ENCODE measurements at regions not wholly inside any gene's neighbourhood (a gene's known extent, or its start where the extent isn't known, plus 50 kb on each side); places are given as distances from the start of the nearest gene placed in this dataset.
"Not testable (repeated sequence)": the region's sequence is repeated elsewhere in the genome, so short reads cannot be mapped to it uniquely, and the experiment has no call there.

GRCh38 chr21:6556516-6556915 is 3964.9 kb upstream of the TPTE start:
- DNase-seq (ENCODE audit: low spot score) = not testable (repeated sequence)

DNA sequence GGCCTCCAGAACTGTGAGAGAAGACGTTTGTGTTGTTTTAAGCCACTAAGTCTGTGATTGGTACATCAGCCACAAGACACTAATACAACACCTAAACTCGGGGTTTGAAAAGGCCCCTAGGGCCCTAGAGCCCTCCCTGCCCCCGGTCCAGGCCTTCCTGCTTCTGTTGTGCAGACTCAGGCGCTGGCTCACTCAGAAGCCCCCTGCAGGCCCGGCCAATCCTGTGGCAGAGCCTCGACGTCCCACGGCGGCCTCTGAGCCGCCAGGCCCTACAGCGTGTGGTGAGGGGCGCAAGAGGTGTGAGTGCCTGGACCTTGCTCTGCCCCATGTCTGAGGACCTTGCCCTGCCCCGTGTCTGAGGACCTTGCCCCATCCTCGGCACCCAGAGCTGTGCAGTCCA is 3964.0 kb upstream of the TPTE start:
- DNase-seq (ENCODE audit: low spot score) = not testable (repeated sequence)

- not testable (repeated sequence) for DNase-seq (ENCODE audit: low spot score)
These were observed 3960.2 kb upstream of the TPTE start for GRCh38 chr21:6561168-6561567.

- not testable (repeated sequence) for DNase-seq (ENCODE audit: low spot score)
These were observed 3959.8 kb upstream of the TPTE start for GRCh38 chr21:6561578-6561977.

GRCh38 chr21:6564543-6565166 is 3956.7 kb upstream of the TPTE start:
- DNase-seq (ENCODE audit: low spot score) = not testable (repeated sequence)

- DNase-seq (ENCODE audit: low spot score) = peak; percentile 43
These were observed 3955.9 kb upstream of the TPTE start for GRCh38 chr21:6565190-6566094.

DNA sequence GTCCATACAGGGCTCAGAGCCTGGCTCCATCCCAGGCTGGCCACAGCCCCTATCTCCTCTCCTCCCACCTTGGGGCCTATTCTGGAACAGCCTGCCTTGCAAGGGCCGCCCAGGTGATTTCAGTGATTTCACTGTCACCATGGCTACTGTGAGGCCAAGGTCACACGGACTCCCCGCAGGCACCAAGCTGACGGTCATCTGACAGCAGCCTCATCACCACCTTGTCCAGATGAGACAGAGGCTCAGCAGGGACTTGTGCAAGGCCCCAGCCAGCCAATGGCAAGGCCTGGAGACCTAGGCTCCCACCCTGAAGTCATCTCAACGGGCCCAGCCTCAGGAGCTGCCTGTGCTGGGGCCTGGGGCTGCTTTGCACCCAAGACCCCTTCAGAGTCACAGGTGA is 3953.8 kb upstream of the TPTE start:
- not testable (repeated sequence) for DNase-seq (ENCODE audit: low spot score)

DNA sequence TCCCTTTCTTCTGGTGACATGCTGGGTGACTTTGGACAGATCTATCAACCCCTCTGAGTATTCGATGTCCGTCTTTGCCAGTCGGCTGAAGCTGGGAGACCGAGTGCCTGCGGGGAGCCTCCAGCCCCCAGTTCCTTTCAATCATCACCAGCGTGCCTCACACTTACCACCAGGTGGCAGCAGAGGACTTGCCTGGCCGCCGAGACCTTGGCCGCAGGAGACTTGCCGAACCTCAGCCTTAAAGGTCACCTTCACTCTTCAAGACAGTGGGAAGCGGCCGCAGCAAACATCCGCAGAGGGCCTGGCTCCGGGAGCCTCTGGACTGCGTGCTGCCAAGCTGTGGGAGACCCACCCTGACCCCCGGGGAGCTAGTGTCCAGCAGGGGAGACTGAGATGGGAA is 3952.2 kb upstream of the TPTE start:
- not testable (repeated sequence) for DNase-seq (ENCODE audit: low spot score)

- DNase-seq (ENCODE audit: low spot score) = not testable (repeated sequence)
These were observed 3951.6 kb upstream of the TPTE start for GRCh38 chr21:6569587-6570392.

DNA sequence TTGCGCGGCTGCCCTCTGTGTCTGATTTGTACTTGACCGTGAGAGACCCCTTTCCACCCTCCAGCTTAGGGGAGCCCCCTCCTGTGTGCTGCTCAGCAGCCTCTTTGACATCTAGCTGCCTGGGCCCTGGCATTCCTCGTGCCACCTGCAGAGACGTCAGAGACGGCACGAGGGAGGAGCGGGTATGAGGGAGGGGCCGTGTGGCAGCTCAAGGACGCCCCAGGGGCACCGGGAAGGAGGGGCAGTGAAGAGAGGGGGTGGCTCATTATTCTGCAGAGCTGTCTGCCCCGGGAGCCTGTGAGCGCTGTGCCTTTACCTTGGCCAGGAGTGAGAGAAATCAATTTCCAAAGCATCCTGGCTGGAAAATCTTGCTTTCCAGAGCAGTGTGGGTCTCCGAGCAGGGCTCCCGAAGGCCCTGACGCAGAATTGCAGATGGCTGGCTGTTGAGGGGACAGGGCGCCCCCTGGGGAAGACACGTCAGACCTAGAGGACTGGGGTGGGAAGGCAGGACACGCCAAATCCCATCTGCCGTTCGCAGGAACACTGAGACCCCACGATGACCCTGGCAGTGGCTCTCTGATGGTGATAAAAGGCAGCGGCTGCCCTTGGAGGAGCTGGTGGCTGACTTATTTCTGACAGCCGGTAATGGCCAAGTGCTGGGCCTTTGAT is 3950.5 kb upstream of the TPTE start:
- DNase-seq (ENCODE audit: low spot score) = not testable (repeated sequence)

DNA sequence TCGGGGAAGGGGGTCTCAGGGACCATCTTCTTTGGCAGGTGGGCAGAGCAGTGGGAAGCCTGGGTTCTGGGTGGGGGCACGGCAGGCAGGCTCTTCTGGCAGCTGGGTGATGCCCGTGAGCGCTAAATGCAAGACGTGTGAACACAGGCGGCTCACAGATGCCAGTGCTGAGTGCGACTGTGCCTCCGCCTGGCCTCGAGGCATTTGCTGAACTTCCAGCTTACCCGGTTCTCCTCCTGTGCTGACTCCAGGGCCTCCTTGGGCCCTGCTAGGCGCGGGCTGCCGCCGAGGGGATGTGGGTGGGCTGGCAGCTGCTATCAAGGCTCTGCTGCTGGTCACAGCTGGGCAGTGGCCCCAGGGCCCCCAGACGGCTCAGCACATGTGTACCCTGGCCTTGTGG is 3947.8 kb upstream of the TPTE start:
- DNase-seq (ENCODE audit: low spot score) = not testable (repeated sequence)

- DNase-seq (ENCODE audit: low spot score) = not testable (repeated sequence)
These were observed 3941.6 kb upstream of the TPTE start for GRCh38 chr21:6579801-6580200.

Data from ecto neural progenitor cell (in vitro differentiated cells).